Upper lobe of right lung (tissue), 1 donor: ENCODE measurements at regions not wholly inside any gene's neighbourhood (a gene's known extent, or its start where the extent isn't known, plus 50 kb on each side); places are given as distances from the start of the nearest gene placed in this dataset.
"Not testable (repeated sequence)": the region's sequence is repeated elsewhere in the genome, so short reads cannot be mapped to it uniquely, and the experiment has no call there.

Source experiments
- ATAC-seq: fragments of 200-7000 bp; cut with Tn5 transposase; one replicate; pipeline ENCODE4 v1.9.1; 2020; ENCODE audit warnings: mild to moderate bottlenecking, moderate library complexity
- DNase-seq: peaks from one replicate; pipeline ENCODE4 v3.0.0-alpha.2; 2020
- H3K27ac ChIP-seq: fragments of 200-600 bp; one replicate; pipeline ENCODE4 v1.8.0; 2022
- H3K27me3 ChIP-seq: fragments of 200-600 bp; one replicate; pipeline ENCODE4 v1.8.0; 2022; ENCODE audit warnings: mild to moderate bottlenecking
- H3K36me3 ChIP-seq: fragments of 200-600 bp; one replicate; pipeline ENCODE4 v1.8.0; 2022
- H3K4me1 ChIP-seq: fragments of 200-600 bp; one replicate; pipeline ENCODE4 v1.8.0; 2022
- H3K4me3 ChIP-seq: fragments of 200-600 bp; one replicate; pipeline ENCODE4 v1.8.0; 2022; ENCODE audit warnings: mild to moderate bottlenecking
- H3K9me3 ChIP-seq: fragments of 200-600 bp; one replicate; pipeline ENCODE4 v1.8.0; 2022
- intact Hi-C: fragments of 100-400 bp; cut with DNase I; formaldehyde crosslinking; loops from one replicate; pipeline ENCODE4 v1.11.0; 2022
- TF ChIP-seq, protein P1 (sequence below): fragments of 200-600 bp; IDR thresholded peaks from one replicate; pipeline ENCODE4 v1.8.0; 2022; ENCODE audit warnings: antibody characterized with exemption
- donor health status: DM: no; HTN: yes; CAD: no; lungs with severe emphysema.

GRCh38 chr14:56422703-56423213 lies 156.8 kb upstream of the TMEM260 start:
- Histone ChIP-seq H3K27ac (no peak overlapping the region), H3K36me3 (no peaks in the 10 kb centered on the region), H3K27me3 (no peaks in the 10 kb centered on the region), H3K4me1 (peaks cover 8% of the 10 kb centered on the region), H3K4me3 (no peak overlapping the region), H3K9me3 (no peaks in the 10 kb centered on the region)
- peak; percentile 91 for ATAC-seq
- intact Hi-C loops: no loop called here
- DNase-seq: no peak
- TF ChIP-seq, protein P1, sequence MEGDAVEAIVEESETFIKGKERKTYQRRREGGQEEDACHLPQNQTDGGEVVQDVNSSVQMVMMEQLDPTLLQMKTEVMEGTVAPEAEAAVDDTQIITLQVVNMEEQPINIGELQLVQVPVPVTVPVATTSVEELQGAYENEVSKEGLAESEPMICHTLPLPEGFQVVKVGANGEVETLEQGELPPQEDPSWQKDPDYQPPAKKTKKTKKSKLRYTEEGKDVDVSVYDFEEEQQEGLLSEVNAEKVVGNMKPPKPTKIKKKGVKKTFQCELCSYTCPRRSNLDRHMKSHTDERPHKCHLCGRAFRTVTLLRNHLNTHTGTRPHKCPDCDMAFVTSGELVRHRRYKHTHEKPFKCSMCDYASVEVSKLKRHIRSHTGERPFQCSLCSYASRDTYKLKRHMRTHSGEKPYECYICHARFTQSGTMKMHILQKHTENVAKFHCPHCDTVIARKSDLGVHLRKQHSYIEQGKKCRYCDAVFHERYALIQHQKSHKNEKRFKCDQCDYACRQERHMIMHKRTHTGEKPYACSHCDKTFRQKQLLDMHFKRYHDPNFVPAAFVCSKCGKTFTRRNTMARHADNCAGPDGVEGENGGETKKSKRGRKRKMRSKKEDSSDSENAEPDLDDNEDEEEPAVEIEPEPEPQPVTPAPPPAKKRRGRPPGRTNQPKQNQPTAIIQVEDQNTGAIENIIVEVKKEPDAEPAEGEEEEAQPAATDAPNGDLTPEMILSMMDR: peak; percentile 77

- no peaks in the 10 kb centered on the region for H3K9me3 ChIP-seq
- peaks cover 8% of the 10 kb centered on the region for H3K4me1 ChIP-seq
- intact Hi-C loops: no loop called here
- ATAC-seq: no peak
- TF ChIP-seq, protein P1: no peak
- DNase-seq: no peak
- no peaks in the 10 kb centered on the region for H3K27me3 ChIP-seq
- H3K27ac ChIP-seq: no peak overlapping the region
- H3K36me3 ChIP-seq: no peaks in the 10 kb centered on the region
- no peak overlapping the region for H3K4me3 ChIP-seq
These were observed 156.1 kb upstream of the TMEM260 start for GRCh38 chr14:56423544-56423943.

DNA sequence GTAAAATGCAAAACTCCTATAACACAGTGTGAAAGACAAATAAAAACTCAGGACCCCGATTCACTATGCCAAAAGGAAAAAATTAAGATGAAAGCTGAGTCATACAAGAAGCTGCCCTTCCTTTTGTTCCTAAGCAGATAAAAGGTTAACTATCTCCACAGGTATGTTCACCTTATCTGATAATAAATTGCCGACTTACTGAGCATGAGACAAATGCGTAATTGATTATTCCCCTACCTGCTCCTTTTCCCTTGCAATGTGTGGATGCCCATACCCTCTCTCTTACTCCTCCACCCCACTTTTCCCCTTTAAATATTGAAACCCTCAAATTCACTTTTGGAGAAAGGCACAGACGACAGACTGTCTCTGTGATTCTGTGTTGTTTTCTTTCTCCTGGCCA lies 148.6 kb upstream of the TMEM260 start:
- no peak overlapping the region for H3K27ac ChIP-seq
- intact Hi-C loops: no loop called here
- no peaks in the 10 kb centered on the region for H3K27me3 ChIP-seq
- DNase-seq (no peak), ATAC-seq (no peak)
- H3K4me3 ChIP-seq: no peak overlapping the region
- no peaks in the 10 kb centered on the region for H3K36me3 ChIP-seq
- no peaks in the 10 kb centered on the region for H3K4me1 ChIP-seq
- TF ChIP-seq, protein P1: no peak
- no peaks in the 10 kb centered on the region for H3K9me3 ChIP-seq

GRCh38 chr14:56449670-56450213 lies 129.9 kb upstream of the TMEM260 start:
- no peaks in the 10 kb centered on the region for H3K9me3 ChIP-seq
- intact Hi-C loops: no loop called here
- DNase-seq (no peak), ATAC-seq (no peak)
- H3K27me3 ChIP-seq: no peaks in the 10 kb centered on the region
- TF ChIP-seq, protein P1: no peak
- H3K36me3 ChIP-seq: no peaks in the 10 kb centered on the region
- H3K4me3 ChIP-seq: no peak overlapping the region
- H3K4me1 ChIP-seq: no peaks in the 10 kb centered on the region
- H3K27ac ChIP-seq: no peak overlapping the region

GRCh38 chr14:56452940-56453339 lies 126.7 kb upstream of the TMEM260 start:
- H3K9me3 ChIP-seq: no peaks in the 10 kb centered on the region
- DNase-seq (no peak), ATAC-seq (no peak)
- TF ChIP-seq, protein P1: no peak
- no peaks in the 10 kb centered on the region for H3K4me1 ChIP-seq
- no peak overlapping the region for H3K4me3 ChIP-seq
- intact Hi-C loops: no loop called here
- no peak overlapping the region for H3K27ac ChIP-seq
- H3K27me3 ChIP-seq: no peaks in the 10 kb centered on the region
- H3K36me3 ChIP-seq: no peaks in the 10 kb centered on the region

- DNase-seq, ATAC-seq, H3K9me3 ChIP-seq, H3K4me1 ChIP-seq, H3K36me3 ChIP-seq, intact Hi-C loops, H3K27me3 ChIP-seq, H3K4me3 ChIP-seq, H3K27ac ChIP-seq: not testable (repeated sequence)
These were observed 124.9 kb upstream of the TMEM260 start for GRCh38 chr14:56454680-56455079.
